B cell (primary cell): ENCODE measurements at regions not wholly inside any gene's neighbourhood (a gene's known extent, or its start where the extent isn't known, plus 50 kb on each side); places are given as distances from the start of the nearest gene placed in this dataset.

Source experiments
- ATAC-seq: fragments of 200-7000 bp; cut with Tn5 transposase; one replicate; pipeline ENCODE4 v1.10.0; 2021; ENCODE audit warnings: low read depth, mild to moderate bottlenecking, moderate number of reproducible peaks, moderate library complexity
- CTCF ChIA-PET: fragments of 350-600 bp; sonication (Branson Sonifier 250); formaldehyde crosslinking; loops from one replicate; lab custom pipeline; 2021; ENCODE audit warnings: antibody characterized with exemption, inconsistent platforms; lab: Charles Lee
- POLR2A ChIA-PET: fragments of 350-600 bp; sonication (Branson Sonifier 250); formaldehyde crosslinking; loops from one replicate; lab custom pipeline; 2021; ENCODE audit warnings: antibody characterized with exemption; lab: Charles Lee
- DNase-seq: peaks from one replicate; pipeline ENCODE4 v3.0.0; 2013
- H2AFZ ChIP-seq: 2 replicates; pipeline ENCODE4 v1.6.1; 2012; ENCODE audit warnings: mild to moderate bottlenecking, low read depth, low read length; ENCODE audit not compliant: insufficient read depth, poor library complexity, severe bottlenecking
- H3K27ac ChIP-seq, 2 donors: 1 replicate in 1 of 2; 2 replicates in 1 of 2; pipeline ENCODE4 v1.5.1; 2012 to 2013; ENCODE audit warnings: low read length in 2 of 2, mild to moderate bottlenecking in 2 of 2, moderate library complexity in 1 of 2
- H3K27me3 ChIP-seq, 4 experiments: fragments of 200-600 bp in 1 of 4; sonication (generic) in 1 of 4; replicated peaks in 1 of 4; 1 replicate in 2 of 4; 2 replicates in 2 of 4; pipeline versions ENCODE4 v1.6.1 to v1.7.0; 2013 to 2016; ENCODE audit warnings: low read length in 3 of 4, mild to moderate bottlenecking in 2 of 4, mixed read lengths in 1 of 4, moderate library complexity in 1 of 4; ENCODE audit not compliant: insufficient read depth in 4 of 4, control insufficient read depth in 3 of 4; ENCODE audit errors: control extremely low read depth in 1 of 4
- H3K36me3 ChIP-seq, 2 experiments: replicated peaks in 1 of 2; 1 replicate in 1 of 2; 2 replicates in 1 of 2; pipeline versions ENCODE4 v1.6.1 to v1.7.1; 2013; ENCODE audit warnings: low read length in 1 of 2; ENCODE audit not compliant: insufficient read depth in 2 of 2, control insufficient read depth in 1 of 2; ENCODE audit errors: control extremely low read depth in 1 of 2, extremely low read depth in 1 of 2
- H3K4me1 ChIP-seq, 2 donors: fragments of 200-600 bp in 1 of 2; sonication (generic) in 1 of 2; 1 replicate in 1 of 2; 2 replicates in 1 of 2; pipeline versions ENCODE4 v1.5.1 to v1.6.1; 2013 to 2017; ENCODE audit warnings: low read length in 2 of 2; ENCODE audit not compliant: control insufficient read depth in 2 of 2, insufficient read depth in 2 of 2
- H3K4me2 ChIP-seq: replicated peaks from 2 replicates; pipeline ENCODE3; 2012; ENCODE audit warnings: mild to moderate bottlenecking, low read depth, low read length; ENCODE audit not compliant: poor library complexity, severe bottlenecking
- H3K4me3 ChIP-seq, 5 experiments: fragments of 200-600 bp in 1 of 5; sonication (generic) in 1 of 5; 1 replicate in 3 of 5; 2 replicates in 2 of 5; pipeline versions ENCODE4 v1.5.1 to v1.7.0; 2011 to 2016; ENCODE audit warnings: low read length in 4 of 5, mild to moderate bottlenecking in 4 of 5, low read depth in 2 of 5, control low read depth in 1 of 5, moderate library complexity in 1 of 5; ENCODE audit not compliant: insufficient read depth in 1 of 5; ENCODE audit errors: control extremely low read depth in 1 of 5, extremely low read depth in 1 of 5
- H3K79me2 ChIP-seq: fragments of 200-600 bp; sonication (generic); one replicate; pipeline ENCODE4 v1.6.0; 2016; ENCODE audit warnings: low read length; ENCODE audit not compliant: control insufficient read depth, insufficient read depth
- H3K9ac ChIP-seq: fragments of 200-600 bp; sonication (generic); 2 replicates; pipeline ENCODE4 v1.6.1; 2017; ENCODE audit warnings: mild to moderate bottlenecking, low read length, moderate library complexity
- H3K9me3 ChIP-seq, 3 donors: one replicate each; pipeline versions ENCODE4 v1.6.1 to v1.7.1; 2013; ENCODE audit warnings: low read length in 2 of 3; ENCODE audit not compliant: control insufficient read depth in 2 of 3, insufficient read depth in 1 of 3; ENCODE audit errors: control extremely low read depth in 1 of 3
- H4K20me1 ChIP-seq: 2 replicates; pipeline ENCODE4 v1.6.0; 2012; ENCODE audit warnings: mild to moderate bottlenecking, low read length; ENCODE audit not compliant: insufficient read depth, control insufficient read depth, poor library complexity, severe bottlenecking
- H3K27ac Mint-ChIP-seq: one replicate; pipeline ENCODE4 v1.8.0; 2021; ENCODE audit warnings: mixed read lengths
- H3K27me3 Mint-ChIP-seq: one replicate; pipeline ENCODE4 v1.8.0; 2021; ENCODE audit warnings: mixed read lengths
- H3K4me1 Mint-ChIP-seq: one replicate; pipeline ENCODE4 v1.8.0; 2021; ENCODE audit warnings: mixed read lengths
- H3K4me3 Mint-ChIP-seq: one replicate; pipeline ENCODE4 v1.8.0; 2021; ENCODE audit warnings: mixed read lengths
- H3K9me3 Mint-ChIP-seq: one replicate; pipeline ENCODE4 v1.8.0; 2022; ENCODE audit warnings: mixed read lengths; ENCODE audit not compliant: insufficient read depth
- CTCF ChIP-seq: fragments of 200-600 bp; IDR thresholded peaks from one replicate; pipeline ENCODE4 v1.8.0; 2022; ENCODE audit warnings: antibody characterized with exemption, mild to moderate bottlenecking
- EZH2 ChIP-seq: IDR thresholded peaks from 2 replicates; pipeline ENCODE4 v1.6.1; 2012; ENCODE audit warnings: borderline replicate concordance, low read depth, mild to moderate bottlenecking, moderate library complexity, low read length; ENCODE audit not compliant: insufficient read depth, poor library complexity, severe bottlenecking
- WGBS: methylation state at CpG from one replicate; pipeline ENCODE4 v1.1.5; 2013; ENCODE audit warnings: missing lambda C conversion rate; ENCODE audit not compliant: insufficient coverage; 5-methylcytosine and 5-hydroxymethylcytosine counted together
- intact Hi-C: fragments of 100-400 bp; cut with micrococcal nuclease; formaldehyde crosslinking; loops from one replicate; pipeline ENCODE4 v1.10.0; 2022

- Mint-ChIP-seq H3K9me3 (no peaks in the 10 kb centered on the region), H3K4me3 (no peak overlapping the region), H3K27ac (no peak overlapping the region), H3K27me3 (no peaks in the 10 kb centered on the region), H3K4me1 (peaks cover 83% of the 10 kb centered on the region)
- ChIA-PET POLR2A (interaction anchor here (0.5 kb wide), 1 partner anchor 1224 kb away, joined by 3 read pairs; no protein-coding TSS in a partner anchor), CTCF (no interaction called here)
- no peak for ATAC-seq
- no CpG with 5 or more reads among the region's 2 CpGs for WGBS
- Histone ChIP-seq H3K36me3 (peaks cover 0 to 13% of the 10 kb centered on the region in 2 experiments), H3K4me3 (no peak overlapping the region), H2AFZ (no peak overlapping the region), H4K20me1 (peaks cover 96% of the 10 kb centered on the region), H3K79me2 (peaks cover 100% of the 10 kb centered on the region), H3K4me1 (peaks cover 32 to 39% of the 10 kb centered on the region in 2 donors), H3K4me2 (peak overlapping the region; percentile 2), H3K27ac (no peak overlapping the region), H3K9ac (no peak overlapping the region), H3K27me3 (no peaks in the 10 kb centered on the region), H3K9me3 (no peaks in the 10 kb centered on the region)
- DNase-seq, result no peak
- TF ChIP-seq EZH2 (no peak), CTCF (no peak)
- intact Hi-C loops, result no loop called here
Observed at GRCh38 chr22:40113696-40114095, 64.0 kb upstream of the TNRC6B start.

- Histone ChIP-seq H3K27ac (no peak overlapping the region), H3K27me3 (no peaks in the 10 kb centered on the region), H3K4me3 (no peak overlapping the region), H3K4me1 (peaks cover 32 to 39% of the 10 kb centered on the region in 2 donors), H4K20me1 (peaks cover 98% of the 10 kb centered on the region), H2AFZ (no peak overlapping the region), H3K9ac (no peak overlapping the region), H3K9me3 (no peaks in the 10 kb centered on the region), H3K79me2 (peaks cover 100% of the 10 kb centered on the region), H3K36me3 (peaks cover 0 to 19% of the 10 kb centered on the region in 2 experiments), H3K4me2 (no peak overlapping the region)
- TF ChIP-seq EZH2, result no peak
- no peak for TF ChIP-seq CTCF
- H3K27ac Mint-ChIP-seq, result no peak overlapping the region
- H3K27me3 Mint-ChIP-seq, result no peaks in the 10 kb centered on the region
- no peak overlapping the region for H3K4me3 Mint-ChIP-seq
- no peaks in the 10 kb centered on the region for H3K9me3 Mint-ChIP-seq
- 100% methylated on average over 4 of the region's 6 CpGs for WGBS
- CTCF ChIA-PET, result no interaction called here
- ATAC-seq, result no peak
- intact Hi-C loops, result no loop called here
- POLR2A ChIA-PET, result no interaction called here
- no peak for DNase-seq
- H3K4me1 Mint-ChIP-seq, result peaks cover 76% of the 10 kb centered on the region
Observed at GRCh38 chr22:40114411-40114810, 63.3 kb upstream of the TNRC6B start.
